LNCAP (cell line): ENCODE measurements at regions not wholly inside any gene's neighbourhood (a gene's known extent, or its start where the extent isn't known, plus 50 kb on each side); places are given as distances from the start of the nearest gene placed in this dataset.

Experiments
- CTCF ChIP-seq: fragments of 450-650 bp; IDR thresholded peaks from 2 replicates; pipeline ENCODE4 v1.5.1; 2017; ENCODE audit warnings: mild to moderate bottlenecking

GRCh38 chr12:127550271-127550670 is 716.7 kb upstream of the TMEM132C start:
- TF ChIP-seq CTCF: no peak

- no peak for TF ChIP-seq CTCF
Observed at GRCh38 chr12:127552838-127553237, 714.1 kb upstream of the TMEM132C start.

- no peak for TF ChIP-seq CTCF
Observed at GRCh38 chr12:127555071-127555470, 711.9 kb upstream of the TMEM132C start.

GRCh38 chr12:127556231-127556886 is 710.6 kb upstream of the TMEM132C start:
- no peak for TF ChIP-seq CTCF

GRCh38 chr12:127558361-127558760 is 708.6 kb upstream of the TMEM132C start:
- TF ChIP-seq CTCF: no peak

GRCh38 chr12:127559349-127560040 is 707.5 kb upstream of the TMEM132C start:
- no peak for TF ChIP-seq CTCF

- no peak for TF ChIP-seq CTCF
Observed at GRCh38 chr12:127560041-127560478, 706.9 kb upstream of the TMEM132C start.
